HepG2 (cell line): ENCODE measurements at regions not wholly inside any gene's neighbourhood (a gene's known extent, or its start where the extent isn't known, plus 50 kb on each side); places are given as distances from the start of the nearest gene placed in this dataset.

Experiments used
- ATAC-seq: fragments of 200-7000 bp; cut with Tn5 transposase; 3 replicates; pipeline ENCODE4 v1.9.1; 2020; ENCODE audit warnings: mild to moderate bottlenecking, moderate library complexity
- BruUV-seq: library from RNA; stranded (reverse); fragments of 400-500 nt; replicated peaks from 2 replicates; lab custom pipeline; 2021; lab: Mats Ljungman, UMichigan
- CTCF ChIA-PET: fragments of 300-600 bp; formaldehyde crosslinking; extraction: SDS; loops from one replicate; lab custom pipeline; 2021; ENCODE audit warnings: low total read pairs, inconsistent platforms, low intra/inter-chr PET ratio; lab: Yijun Ruan, JAX
- POLR2A ChIA-PET: fragments of 350-600 bp; sonication (Branson Sonifier 250); formaldehyde crosslinking; loops from one replicate; lab custom pipeline; 2020; ENCODE audit warnings: antibody characterized with exemption, inconsistent platforms; lab: Yijun Ruan, JAX
- DNase-seq: peaks from one replicate; pipeline ENCODE4 v3.0.0-alpha.2; 2015; ENCODE audit warnings: low spot score
- FAIRE-seq: peaks from 3 replicates; lab custom pipeline; 2011; peaks lifted over from hg19 to GRCh38; lab: Jason Lieb, UNC
- H2AFZ ChIP-seq: one replicate; pipeline ENCODE4 v1.6.1; 2011; ENCODE audit warnings: low read length, inconsistent platforms
- H3K27ac ChIP-seq: fragments of 300-600 bp; 3 replicates; pipeline ENCODE4 v1.8.0; 2011; ENCODE audit warnings: mixed run types, mild to moderate bottlenecking, mixed read lengths, low read length, inconsistent platforms; ENCODE audit not compliant: insufficient read depth; ENCODE audit errors: extremely low read length
- H3K27me3 ChIP-seq, 2 experiments: fragments of 200-600 bp in 1 of 2; 2 replicates in 1 of 2; 3 replicates in 1 of 2; pipeline versions ENCODE4 v1.6.0 to v1.8.0; 2011; ENCODE audit warnings: low read length in 2 of 2, mild to moderate bottlenecking in 2 of 2, moderate library complexity in 2 of 2, inconsistent platforms in 1 of 2; ENCODE audit not compliant: insufficient read depth in 2 of 2, control insufficient read depth in 1 of 2
- H3K36me3 ChIP-seq, 2 experiments: fragments of 200-600 bp in 1 of 2; replicated peaks in 1 of 2; 2 replicates in 1 of 2; 3 replicates in 1 of 2; pipeline versions ENCODE4 v1.5.1 to v1.8.0; 2011; ENCODE audit warnings: low read length in 2 of 2, inconsistent platforms in 1 of 2; ENCODE audit not compliant: insufficient read depth in 2 of 2, control insufficient read depth in 1 of 2
- H3K4me1 ChIP-seq: 2 replicates; pipeline ENCODE4 v1.5.1; 2012; ENCODE audit warnings: low read length, inconsistent platforms; ENCODE audit not compliant: insufficient read depth
- H3K4me2 ChIP-seq: 2 replicates; pipeline ENCODE4 v1.6.0; 2011; ENCODE audit warnings: low read depth, low read length, inconsistent platforms
- H3K4me3 ChIP-seq, 3 experiments: fragments of 200-600 bp in 1 of 3; sonication (generic), shearing (Covaris generic) in 1 of 3; replicated peaks in 1 of 3; 2 replicates each; pipeline ENCODE4 v1.5.1; 2011 to 2016; ENCODE audit warnings: low read length in 3 of 3, inconsistent platforms in 2 of 3, low read depth in 2 of 3, mild to moderate bottlenecking in 2 of 3, control low read depth in 1 of 3, mixed read lengths in 1 of 3; ENCODE audit not compliant: insufficient read depth in 1 of 3
- H3K79me2 ChIP-seq: one replicate; pipeline ENCODE4 v1.6.1; 2011; ENCODE audit warnings: low read length, inconsistent platforms; ENCODE audit not compliant: insufficient read depth
- H3K9ac ChIP-seq: 2 replicates; pipeline ENCODE4 v1.6.0; 2011; ENCODE audit warnings: mild to moderate bottlenecking, low read depth, low read length, inconsistent platforms; ENCODE audit not compliant: insufficient read depth
- H3K9me3 ChIP-seq: 2 replicates; pipeline ENCODE4 v1.5.1; 2012; ENCODE audit warnings: mild to moderate bottlenecking, low read length
- H4K20me1 ChIP-seq: 2 replicates; pipeline ENCODE4 v1.6.0; 2011; ENCODE audit warnings: inconsistent platforms, mild to moderate bottlenecking, low read length, moderate library complexity; ENCODE audit not compliant: insufficient read depth
- EP300 ChIP-seq, 3 experiments: sonication (generic) in 1 of 3; formaldehyde crosslinking in 1 of 3; IDR thresholded peaks; 2 replicates each; pipeline versions ENCODE4 v1.5.1 to v1.6.1; 2011 to 2020; ENCODE audit warnings: low read depth in 2 of 3, low read length in 2 of 3, borderline replicate concordance in 1 of 3, improper control_type of control experiment in 1 of 3, mild to moderate bottlenecking in 1 of 3, missing genetic modification reagents in 1 of 3, moderate library complexity in 1 of 3
- FOSL2 ChIP-seq: sonication (generic); formaldehyde crosslinking; IDR thresholded peaks from 2 replicates; pipeline ENCODE4 v1.4.0; 2020; ENCODE audit warnings: missing genetic modification reagents
- GATAD2A ChIP-seq: IDR thresholded peaks from 2 replicates; pipeline ENCODE4 v1.6.1; 2016
- GMEB1 ChIP-seq: sonication (generic); formaldehyde crosslinking; IDR thresholded peaks from 2 replicates; pipeline ENCODE4 v1.5.1; 2020; ENCODE audit warnings: missing genetic modification reagents, mild to moderate bottlenecking, borderline replicate concordance
- MIER2 ChIP-seq: IDR thresholded peaks from 2 replicates; pipeline ENCODE4 v1.6.1; 2016; ENCODE audit warnings: missing biosample characterization, missing genetic modification reagents
- POGZ ChIP-seq: sonication (generic); formaldehyde crosslinking; IDR thresholded peaks from 2 replicates; pipeline ENCODE4 v1.4.0; 2020; ENCODE audit warnings: mild to moderate bottlenecking, missing genetic modification reagents
- SETDB1 ChIP-seq: sonication (generic); formaldehyde crosslinking; IDR thresholded peaks from 2 replicates; pipeline ENCODE4 v1.5.1; 2020; ENCODE audit warnings: missing genetic modification reagents, mild to moderate bottlenecking, borderline replicate concordance
- SIX1 ChIP-seq: sonication (generic); formaldehyde crosslinking; IDR thresholded peaks from 2 replicates; pipeline ENCODE4 v1.4.0; 2020; ENCODE audit warnings: missing genetic modification reagents, borderline replicate concordance
- SOX5 ChIP-seq: IDR thresholded peaks from 2 replicates; pipeline ENCODE4 v1.6.1; 2016; ENCODE audit warnings: borderline replicate concordance
- STAG1 ChIP-seq: sonication (generic); formaldehyde crosslinking; IDR thresholded peaks from 2 replicates; pipeline ENCODE4 v1.4.0; 2020; ENCODE audit warnings: missing genetic modification reagents
- TFAP4 ChIP-seq: sonication (generic); IDR thresholded peaks from 2 replicates; pipeline ENCODE4 v1.6.1; 2016; ENCODE audit warnings: low read depth, borderline replicate concordance
- ZEB1 ChIP-seq: IDR thresholded peaks from 2 replicates; pipeline ENCODE4 v1.6.1; 2012; ENCODE audit warnings: mild to moderate bottlenecking, low read depth, inconsistent platforms; ENCODE audit not compliant: insufficient replicate concordance
- ZMAT3 ChIP-seq: sonication (generic); formaldehyde crosslinking; conservative IDR thresholded peaks from 2 replicates; pipeline ENCODE4 v1.7.0; 2021; ENCODE audit warnings: missing genetic modification reagents
- ZNF280D ChIP-seq: sonication (generic); formaldehyde crosslinking; IDR thresholded peaks from 2 replicates; pipeline ENCODE4 v1.5.1; 2020; ENCODE audit warnings: mild to moderate bottlenecking, missing genetic modification reagents
- ZNF589 ChIP-seq: sonication (generic); formaldehyde crosslinking; conservative IDR thresholded peaks from 2 replicates; pipeline ENCODE4 v1.8.0; 2022; ENCODE audit warnings: mild to moderate bottlenecking, moderate library complexity, missing genetic modification reagents
- ZNF781 ChIP-seq: sonication (generic); formaldehyde crosslinking; IDR thresholded peaks from 2 replicates; pipeline ENCODE4 v1.5.1; 2020; ENCODE audit warnings: borderline replicate concordance, mild to moderate bottlenecking, missing genetic modification reagents; ENCODE audit errors: not compliant biosample characterization
- WGBS: methylation state at CpG from one replicate; pipeline ENCODE4 v1.1.6; 2017; ENCODE audit warnings: low lambda C conversion rate; 5-methylcytosine and 5-hydroxymethylcytosine counted together
- in situ Hi-C: cut with HindIII; loops from 2 replicates; pipeline ENCODE4 v1.10.0; 2017; ENCODE audit warnings: low pct_unique_long_range_greater_than_20kb; ENCODE audit not compliant: extremely low pct_ligation_motif_present
- intact Hi-C: fragments of 100-400 bp; cut with micrococcal nuclease; formaldehyde crosslinking; loops from one replicate; pipeline ENCODE4 v1.10.0; 2022; ENCODE audit not compliant: unreplicated experiment

- TF ChIP-seq SETDB1 (CRISPR knock-in tag), result no peak
- TF ChIP-seq, all 625 proteins: peak for 0
These were observed 108.2 kb upstream of the LGSN start (continued) for GRCh38 chr6:63427951-63428350.

GRCh38 chr6:63430985-63431519 lies 111.3 kb upstream of the LGSN start:
- POLR2A ChIA-PET, result no interaction called here
- Histone ChIP-seq H3K9me3 (no peaks in the 10 kb centered on the region), H3K27me3 (no peaks in the 10 kb centered on the region), H3K79me2 (no peaks in the 10 kb centered on the region), H3K4me3 (no peak overlapping the region), H3K9ac (no peak overlapping the region), H3K4me1 (peaks cover 68% of the 10 kb centered on the region), H3K36me3 (no peaks in the 10 kb centered on the region; a peak in 1 of 5 replicates), H2AFZ (no peak overlapping the region), H3K4me2 (peak overlapping the region; percentile 21; the same call in 1 of the 2 replicates), H3K27ac (peak overlapping the region; percentile 15), H4K20me1 (no peaks in the 10 kb centered on the region)
- ATAC-seq (peak; percentile 94), DNase-seq (peak; percentile 78), FAIRE-seq (peak; percentile 61)
- in situ Hi-C loops, result no loop called here
- intact Hi-C loops, result no loop called here
- BruUV-seq, result no TSS peak
- CTCF ChIA-PET, result no interaction called here
- WGBS, result 13% methylated on average over 2 of the region's 2 CpGs
- TF ChIP-seq EP300 (IDR thresholded peaks at IDR 0.05; ENCODE audit: low read depth in 2 of 2, low read length in 2 of 2) (peak in 1 of 2 experiments; percentile 39; a peak in 1 of 4 replicates), EP300 (CRISPR knock-in tag; IDR thresholded peaks at IDR 0.05; ENCODE audit: borderline replicate concordance) (no peak), POGZ (peak; percentile 86), SIX1 (CRISPR knock-in tag) (peak; percentile 60; the same call in 1 of the 2 replicates), FOSL2 (peak; percentile 31; the same call in 1 of the 2 replicates), SOX5 (CRISPR knock-in tag) (peak; percentile 85), ZNF781 (CRISPR knock-in tag) (no peak), TFAP4 (peak; percentile 34; the same call in 1 of the 2 replicates), GMEB1 (CRISPR knock-in tag) (peak; percentile 18; the same call in 1 of the 2 replicates), STAG1 (CRISPR knock-in tag) (peak; percentile 6; the same call in 1 of the 2 replicates), ZEB1 (peak; percentile 37), ZNF280D (CRISPR knock-in tag) (0 out of 2 replicates have a peak, but pooled peaks have one; percentile 50), ZMAT3 (no peak), GATAD2A (CRISPR knock-in tag) (peak; percentile 66; the same call in 1 of the 2 replicates), MIER2 (0 out of 2 replicates have a peak, but pooled peaks have one; percentile 48), ZNF589 (CRISPR knock-in tag) (no peak)
